Thyroid gland (tissue), 4 donors: ENCODE measurements at regions not wholly inside any gene's neighbourhood (a gene's known extent, or its start where the extent isn't known, plus 50 kb on each side); places are given as distances from the start of the nearest gene placed in this dataset.

Source experiments
- DNase-seq, 2 donors: peaks; one replicate each; pipeline ENCODE4 v3.0.0-alpha.2; 2019
- H3K27ac ChIP-seq, 3 donors: fragments of 200-600 bp; sonication (generic); 1 replicate in 2 of 3; 2 replicates in 1 of 3; pipeline ENCODE4 v1.5.1; 2016 to 2019; ENCODE audit warnings: mild to moderate bottlenecking in 1 of 3, moderate library complexity in 1 of 3
- H3K27me3 ChIP-seq: fragments of 200-600 bp; sonication (generic); one replicate; pipeline ENCODE4 v1.5.1; 2019
- H3K36me3 ChIP-seq, 2 donors: fragments of 200-600 bp; sonication (generic); one replicate each; pipeline ENCODE4 v1.5.1; 2016 to 2019
- H3K4me1 ChIP-seq, 2 donors: fragments of 200-600 bp; sonication (generic); one replicate each; pipeline ENCODE4 v1.5.1; 2017 to 2019
- H3K4me3 ChIP-seq, 3 donors: fragments of 200-600 bp; sonication (generic); replicated peaks in 1 of 3; 1 replicate in 2 of 3; 2 replicates in 1 of 3; pipeline ENCODE4 v1.5.1; 2016; ENCODE audit warnings: mild to moderate bottlenecking in 1 of 3
- H3K9me3 ChIP-seq: fragments of 200-600 bp; sonication (generic); one replicate; pipeline ENCODE4 v1.5.1; 2017
- POLR2A ChIP-seq, 2 donors: fragments of 450-650 bp; IDR thresholded peaks; one replicate each; pipeline ENCODE4 v1.6.1; 2017; ENCODE audit warnings: antibody characterized with exemption in 2 of 2, mild to moderate bottlenecking in 2 of 2, moderate library complexity in 1 of 2
- WGBS, 2 donors: methylation state at CpG; one replicate each; pipeline ENCODE4 v1.1.5; 2017; 5-methylcytosine and 5-hydroxymethylcytosine counted together
- intact Hi-C: fragments of 100-400 bp; cut with DNase I; formaldehyde crosslinking; loops from one replicate; pipeline ENCODE4 v1.15.1; 2023
- TF ChIP-seq, protein P1 (sequence below), 6 experiments: fragments of 200-600 bp in 3 of 6; fragments of 450-650 bp in 3 of 6; sonication (generic) in 3 of 6; IDR thresholded peaks; one replicate each; pipeline ENCODE4 v1.5.1; 2016 to 2019; ENCODE audit warnings: antibody characterized with exemption in 6 of 6, mild to moderate bottlenecking in 2 of 6, inconsistent platforms in 1 of 6, moderate library complexity in 1 of 6

DNA sequence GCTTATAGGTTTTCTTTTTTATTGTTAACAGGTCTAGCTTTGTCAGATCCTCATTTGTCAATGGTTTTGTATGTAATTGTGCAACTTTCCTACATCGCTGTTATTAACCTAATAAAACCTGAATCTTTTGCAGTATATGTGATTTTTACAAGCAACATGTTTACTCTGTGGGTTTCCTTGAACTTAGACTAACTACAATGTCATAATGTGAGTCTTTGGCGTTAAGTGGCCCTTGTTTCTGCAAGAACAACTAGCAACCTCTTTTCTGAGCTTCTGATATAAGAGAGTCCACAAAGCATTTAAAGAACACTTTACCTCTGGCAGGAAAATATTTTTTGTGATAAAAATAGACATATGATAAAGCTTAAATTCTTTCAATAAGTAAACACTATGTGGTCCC, 230.3 kb upstream of the CFAP20DC start:
- TF ChIP-seq POLR2A (IDR thresholded peaks at IDR 0.05): no peak
- TF ChIP-seq, protein P1, sequence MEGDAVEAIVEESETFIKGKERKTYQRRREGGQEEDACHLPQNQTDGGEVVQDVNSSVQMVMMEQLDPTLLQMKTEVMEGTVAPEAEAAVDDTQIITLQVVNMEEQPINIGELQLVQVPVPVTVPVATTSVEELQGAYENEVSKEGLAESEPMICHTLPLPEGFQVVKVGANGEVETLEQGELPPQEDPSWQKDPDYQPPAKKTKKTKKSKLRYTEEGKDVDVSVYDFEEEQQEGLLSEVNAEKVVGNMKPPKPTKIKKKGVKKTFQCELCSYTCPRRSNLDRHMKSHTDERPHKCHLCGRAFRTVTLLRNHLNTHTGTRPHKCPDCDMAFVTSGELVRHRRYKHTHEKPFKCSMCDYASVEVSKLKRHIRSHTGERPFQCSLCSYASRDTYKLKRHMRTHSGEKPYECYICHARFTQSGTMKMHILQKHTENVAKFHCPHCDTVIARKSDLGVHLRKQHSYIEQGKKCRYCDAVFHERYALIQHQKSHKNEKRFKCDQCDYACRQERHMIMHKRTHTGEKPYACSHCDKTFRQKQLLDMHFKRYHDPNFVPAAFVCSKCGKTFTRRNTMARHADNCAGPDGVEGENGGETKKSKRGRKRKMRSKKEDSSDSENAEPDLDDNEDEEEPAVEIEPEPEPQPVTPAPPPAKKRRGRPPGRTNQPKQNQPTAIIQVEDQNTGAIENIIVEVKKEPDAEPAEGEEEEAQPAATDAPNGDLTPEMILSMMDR (IDR thresholded peaks at IDR 0.05): no peak
- Histone ChIP-seq H3K9me3 (no peaks in the 10 kb centered on the region), H3K27ac (peak overlapping the region in 1 of 3 donors; percentile 31), H3K4me3 (no peak overlapping the region), H3K36me3 (no peaks in the 10 kb centered on the region), H3K4me1 (no peaks in the 10 kb centered on the region), H3K27me3 (no peaks in the 10 kb centered on the region)
- intact Hi-C loops: no loop called here
- WGBS, 2 donors: 38 to 43% methylated on average over 2 of the region's 2 CpGs
- no peak for DNase-seq

DNA sequence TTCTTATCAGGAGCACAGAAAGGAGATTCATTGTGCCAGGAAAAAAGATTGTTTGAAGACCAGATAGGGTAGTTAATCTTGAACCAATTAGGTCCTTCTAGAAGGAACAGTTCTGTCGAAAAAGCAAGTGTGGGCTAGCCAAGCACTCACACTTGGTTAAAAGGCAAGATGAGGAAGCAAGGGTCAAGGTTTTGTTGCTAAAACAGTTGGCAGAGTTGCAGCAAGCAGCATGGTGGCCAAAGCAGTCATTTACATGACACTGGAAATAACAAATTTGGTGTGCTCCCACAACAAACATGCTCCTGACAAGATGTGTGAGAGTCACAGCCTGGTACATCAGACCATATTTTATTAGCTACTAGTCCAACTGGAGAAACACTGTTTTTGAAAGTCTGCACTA, 228.0 kb upstream of the CFAP20DC start:
- H3K9me3 ChIP-seq: no peaks in the 10 kb centered on the region
- intact Hi-C loops: no loop called here
- peaks cover 0 to 3% of the 10 kb centered on the region in 2 donors for H3K4me1 ChIP-seq
- no peak for DNase-seq
- H3K27me3 ChIP-seq: no peaks in the 10 kb centered on the region
- WGBS, 2 donors: 54 to 67% methylated on average over 1 of the region's 1 CpG
- TF ChIP-seq, protein P1 (IDR thresholded peaks at IDR 0.05): no peak
- TF ChIP-seq POLR2A (IDR thresholded peaks at IDR 0.05): no peak
- no peak overlapping the region for H3K4me3 ChIP-seq
- no peak overlapping the region for H3K27ac ChIP-seq
- H3K36me3 ChIP-seq: no peaks in the 10 kb centered on the region

DNA sequence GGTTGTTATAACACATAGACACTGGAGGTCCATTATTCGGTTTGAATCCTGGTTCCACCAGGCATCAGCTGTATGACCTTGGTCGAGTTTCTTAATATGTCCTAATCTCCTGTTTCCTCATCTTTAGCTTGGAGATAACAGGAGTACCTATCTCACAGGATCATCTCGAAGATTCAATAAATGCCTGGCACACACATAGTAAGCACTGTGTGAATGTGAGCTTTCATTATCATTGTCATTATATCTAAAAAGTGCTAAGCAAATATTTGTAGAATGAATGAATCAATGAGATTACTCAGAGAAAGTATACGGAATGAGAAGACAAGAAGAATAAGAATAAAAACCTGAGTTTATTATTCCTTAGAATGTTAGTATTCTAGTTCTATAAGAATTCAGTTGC, 227.4 kb upstream of the CFAP20DC start:
- Histone ChIP-seq H3K4me3 (no peak overlapping the region), H3K4me1 (peaks cover 0 to 3% of the 10 kb centered on the region in 2 donors), H3K9me3 (no peaks in the 10 kb centered on the region), H3K27ac (no peak overlapping the region), H3K36me3 (no peaks in the 10 kb centered on the region), H3K27me3 (no peaks in the 10 kb centered on the region)
- intact Hi-C loops: no loop called here
- WGBS, 2 donors: 76 to 79% methylated on average over 4 of the region's 4 CpGs
- TF ChIP-seq, protein P1 (IDR thresholded peaks at IDR 0.05): no peak
- TF ChIP-seq POLR2A (IDR thresholded peaks at IDR 0.05): no peak
- DNase-seq: no peak

GRCh38 chr3:59273976-59274375, 224.2 kb upstream of the CFAP20DC start:
- H3K9me3 ChIP-seq: no peaks in the 10 kb centered on the region
- H3K27ac ChIP-seq: no peak overlapping the region
- no peak for DNase-seq
- H3K4me1 ChIP-seq: peaks cover 0 to 3% of the 10 kb centered on the region in 2 donors
- WGBS, 2 donors: 54 to 59% methylated on average over 2 of the region's 2 CpGs
- TF ChIP-seq, protein P1 (IDR thresholded peaks at IDR 0.05): no peak
- TF ChIP-seq POLR2A (IDR thresholded peaks at IDR 0.05): no peak
- no peak overlapping the region for H3K4me3 ChIP-seq
- H3K27me3 ChIP-seq: no peaks in the 10 kb centered on the region
- no peaks in the 10 kb centered on the region for H3K36me3 ChIP-seq
- intact Hi-C loops: no loop called here

DNA sequence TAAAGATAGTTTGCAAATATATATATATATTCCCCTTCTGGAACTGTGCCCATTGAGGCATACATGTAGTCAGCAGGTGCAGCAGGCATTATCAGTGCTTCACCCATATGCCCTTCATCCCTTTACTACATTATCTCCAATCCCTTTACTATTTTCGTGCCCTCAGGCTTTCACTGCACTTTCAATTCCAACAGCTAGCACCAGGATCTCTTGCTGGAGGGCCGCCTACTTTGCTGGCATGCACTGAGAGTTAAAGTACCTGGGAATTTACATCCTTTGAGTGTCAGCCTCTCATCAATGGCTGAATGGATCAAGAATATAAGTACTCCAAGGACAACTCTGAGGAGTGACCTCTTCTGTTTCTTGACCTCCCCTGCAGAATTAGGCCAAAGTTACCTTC, 222.1 kb upstream of the CFAP20DC start:
- peaks cover 0 to 3% of the 10 kb centered on the region in 2 donors for H3K4me1 ChIP-seq

More for the DNA sequence above, 222.1 kb upstream of the CFAP20DC start:
- Histone ChIP-seq H3K9me3 (no peaks in the 10 kb centered on the region), H3K27me3 (no peaks in the 10 kb centered on the region), H3K36me3 (no peaks in the 10 kb centered on the region), H3K27ac (peak overlapping the region in 1 of 3 donors; percentile 6), H3K4me3 (no peak overlapping the region)
- intact Hi-C loops: no loop called here
- DNase-seq: peak; percentile 52 to 71
- WGBS, 2 donors: 31 to 34% methylated on average over 2 of the region's 2 CpGs
- TF ChIP-seq, protein P1 (IDR thresholded peaks at IDR 0.05): no peak
- no peak for TF ChIP-seq POLR2A (IDR thresholded peaks at IDR 0.05)
